Left lung (tissue), 4 donors: ENCODE measurements at regions not wholly inside any gene's neighbourhood (a gene's known extent, or its start where the extent isn't known, plus 50 kb on each side); places are given as distances from the start of the nearest gene placed in this dataset.

Source experiments
- ATAC-seq: fragments of 200-7000 bp; cut with Tn5 transposase; one replicate; pipeline ENCODE4 v1.9.1; 2020; ENCODE audit warnings: moderate library complexity
- DNase-seq, 4 donors: peaks; one replicate each; pipeline ENCODE4 v3.0.0-alpha.2; 2013 to 2020
- H3K27ac ChIP-seq, 2 donors: fragments of 200-600 bp; sonication (generic) in 1 of 2; one replicate each; pipeline versions ENCODE4 v1.5.0 to v1.8.0; 2020 to 2021
- H3K27me3 ChIP-seq, 2 donors: fragments of 200-600 bp; sonication (generic) in 1 of 2; one replicate each; pipeline versions ENCODE4 v1.5.0 to v1.8.0; 2020 to 2021
- H3K36me3 ChIP-seq, 2 donors: fragments of 200-600 bp; sonication (generic) in 1 of 2; one replicate each; pipeline versions ENCODE4 v1.5.0 to v1.8.0; 2020 to 2021
- H3K4me1 ChIP-seq, 2 donors: fragments of 200-600 bp; one replicate each; pipeline ENCODE4 v1.8.0; 2021
- H3K4me3 ChIP-seq, 2 donors: fragments of 200-600 bp; sonication (generic) in 1 of 2; one replicate each; pipeline versions ENCODE4 v1.5.0 to v1.8.0; 2020 to 2021; ENCODE audit warnings: mild to moderate bottlenecking in 1 of 2
- H3K9me3 ChIP-seq, 2 donors: fragments of 200-600 bp; sonication (generic) in 1 of 2; one replicate each; pipeline versions ENCODE4 v1.5.0 to v1.8.0; 2020 to 2021
- CTCF ChIP-seq, 2 donors: fragments of 200-600 bp; sonication (generic) in 1 of 2; IDR thresholded peaks; one replicate each; pipeline versions ENCODE4 v1.5.0 to v1.8.0; 2021; ENCODE audit warnings: antibody characterized with exemption in 2 of 2
- intact Hi-C, 2 donors: fragments of 100-400 bp; cut with DNase I; formaldehyde crosslinking; loops; one replicate each; pipeline versions ENCODE4 v1.11.2 to v1.14.2; 2022
- donor health status: DM: no; HTN: yes; CAD: no.
- donor health status: DM: no; HTN: no; CAD: no.

- intact Hi-C loops, result no loop called here
- DNase-seq, result no peak
- H3K9me3 ChIP-seq, result no peaks in the 10 kb centered on the region
- peaks cover 0 to 26% of the 10 kb centered on the region in 2 donors for H3K4me1 ChIP-seq
- no peak overlapping the region for H3K4me3 ChIP-seq
- no peaks in the 10 kb centered on the region for H3K27me3 ChIP-seq
- ATAC-seq, result peak; percentile 55
- peak overlapping the region in 1 of 2 donors; percentile 38 for H3K27ac ChIP-seq
- TF ChIP-seq CTCF (IDR thresholded peaks at IDR 0.05), result no peak
- no peaks in the 10 kb centered on the region for H3K36me3 ChIP-seq
Measured at GRCh38 chr6:134379599-134379998, 61.7 kb upstream of the SGK1 start.

- no peaks in the 10 kb centered on the region for H3K36me3 ChIP-seq
- no peaks in the 10 kb centered on the region for H3K9me3 ChIP-seq
- H3K27ac ChIP-seq, result peak overlapping the region in 1 of 2 donors; percentile 38
- ATAC-seq (peak; percentile 84), DNase-seq (peak in 2 of 4 donors; percentile 47 to 59)
- peaks cover 0 to 31% of the 10 kb centered on the region in 2 donors for H3K4me1 ChIP-seq
- no peak overlapping the region for H3K4me3 ChIP-seq
- intact Hi-C loops, result no loop called here
- no peaks in the 10 kb centered on the region for H3K27me3 ChIP-seq
- no peak for TF ChIP-seq CTCF (IDR thresholded peaks at IDR 0.05)
Measured at GRCh38 chr6:134379076-134379475, 61.2 kb upstream of the SGK1 start.

GRCh38 chr6:134378426-134378825 lies 60.5 kb upstream of the SGK1 start:
- intact Hi-C loops, result no loop called here
- H3K9me3 ChIP-seq, result no peaks in the 10 kb centered on the region
- TF ChIP-seq CTCF (IDR thresholded peaks at IDR 0.05), result no peak
- no peak overlapping the region for H3K4me3 ChIP-seq
- DNase-seq (no peak), ATAC-seq (no peak)
- H3K36me3 ChIP-seq, result no peaks in the 10 kb centered on the region
- no peak overlapping the region for H3K27ac ChIP-seq
- H3K27me3 ChIP-seq, result no peaks in the 10 kb centered on the region
- peaks cover 0 to 38% of the 10 kb centered on the region in 2 donors for H3K4me1 ChIP-seq

DNA sequence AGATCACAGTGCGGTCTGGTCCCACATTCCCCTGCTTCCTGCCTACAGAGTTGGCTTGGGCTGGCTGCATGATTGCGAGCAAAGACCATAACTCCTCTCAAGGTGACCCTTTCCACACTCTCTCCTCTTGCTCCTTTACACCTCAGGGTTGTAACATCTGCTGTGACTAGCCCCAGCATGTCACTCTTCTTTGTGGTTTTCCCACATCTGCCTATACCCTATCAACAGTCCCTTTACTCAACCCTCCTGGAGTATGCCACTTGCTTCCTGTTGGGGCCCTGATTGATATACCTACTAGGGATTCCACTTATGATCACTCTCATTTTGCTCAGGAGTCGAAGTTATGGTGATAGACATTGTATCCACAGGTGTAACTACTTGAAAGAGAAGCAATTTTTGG lies 58.9 kb upstream of the SGK1 start:
- H3K4me3 ChIP-seq, result no peak overlapping the region
- no peak for DNase-seq
- no peaks in the 10 kb centered on the region for H3K9me3 ChIP-seq
- H3K36me3 ChIP-seq, result no peaks in the 10 kb centered on the region
- no peak for ATAC-seq
- intact Hi-C loops, result no loop called here
- H3K27me3 ChIP-seq, result no peaks in the 10 kb centered on the region
- TF ChIP-seq CTCF (IDR thresholded peaks at IDR 0.05), result no peak
- no peak overlapping the region for H3K27ac ChIP-seq
- H3K4me1 ChIP-seq, result peaks cover 0 to 54% of the 10 kb centered on the region in 2 donors

DNA sequence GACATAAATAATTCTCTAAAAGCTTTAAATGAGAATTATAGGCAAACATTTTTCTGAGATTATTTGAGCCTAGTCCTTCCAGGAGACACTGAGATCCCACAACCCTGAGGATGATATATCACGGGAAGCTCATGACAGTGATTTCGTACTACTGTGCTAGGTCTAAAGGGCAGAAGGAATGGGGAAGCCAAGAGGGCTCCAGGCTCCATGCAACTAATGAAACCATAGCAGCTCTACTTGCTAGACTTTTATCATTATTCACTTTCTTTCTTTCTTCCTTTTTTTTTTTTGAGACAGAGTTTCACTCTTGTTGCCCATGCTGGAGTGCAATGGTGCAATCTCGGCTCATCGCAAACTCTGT lies 57.3 kb upstream of the SGK1 start:
- H3K9me3 ChIP-seq, result no peaks in the 10 kb centered on the region
- intact Hi-C loops, result no loop called here
- H3K27me3 ChIP-seq, result no peaks in the 10 kb centered on the region
- DNase-seq (no peak), ATAC-seq (peak; percentile 12)
- H3K36me3 ChIP-seq, result no peaks in the 10 kb centered on the region
- peak overlapping the region in 1 of 2 donors; percentile 91 for H3K27ac ChIP-seq
- no peak for TF ChIP-seq CTCF (IDR thresholded peaks at IDR 0.05)
- H3K4me1 ChIP-seq, result peaks cover 0 to 57% of the 10 kb centered on the region in 2 donors
- H3K4me3 ChIP-seq, result no peak overlapping the region
